Hepatocyte (in vitro differentiated cells): ENCODE measurements at regions not wholly inside any gene's neighbourhood (a gene's known extent, or its start where the extent isn't known, plus 50 kb on each side); places are given as distances from the start of the nearest gene placed in this dataset.

Source experiments
- DNase-seq: peaks from one replicate; pipeline ENCODE4 v3.0.0-alpha.2; 2016; ENCODE audit warnings: low spot score
- H2AFZ ChIP-seq: fragments of 200-600 bp; sonication (generic); 2 replicates; pipeline ENCODE4 v1.6.0; 2016; ENCODE audit warnings: antibody characterized with exemption, mild to moderate bottlenecking
- H3K27ac ChIP-seq: fragments of 200-600 bp; sonication (generic); 2 replicates; pipeline ENCODE4 v1.5.1; 2016; ENCODE audit warnings: mild to moderate bottlenecking
- H3K27me3 ChIP-seq: fragments of 200-600 bp; sonication (generic); 2 replicates; pipeline ENCODE4 v1.6.1; 2016
- H3K36me3 ChIP-seq: fragments of 200-600 bp; sonication (generic); replicated peaks from 2 replicates; pipeline ENCODE4 v1.5.1; 2016; ENCODE audit warnings: low read depth; ENCODE audit not compliant: insufficient read depth
- H3K4me1 ChIP-seq: fragments of 200-600 bp; sonication (generic); 2 replicates; pipeline ENCODE4 v1.5.1; 2016; ENCODE audit warnings: mild to moderate bottlenecking, moderate library complexity; ENCODE audit not compliant: insufficient read depth
- H3K4me2 ChIP-seq: fragments of 200-600 bp; sonication (generic); 2 replicates; pipeline ENCODE4 v1.6.0; 2016
- H3K4me3 ChIP-seq: fragments of 200-600 bp; sonication (generic); 2 replicates; pipeline ENCODE4 v1.5.1; 2016; ENCODE audit warnings: mild to moderate bottlenecking
- H3K79me2 ChIP-seq: fragments of 200-600 bp; sonication (generic); 2 replicates; pipeline ENCODE4 v1.6.0; 2017; ENCODE audit warnings: mild to moderate bottlenecking
- H3K9me2 ChIP-seq: fragments of 200-600 bp; sonication (generic); replicated peaks from 2 replicates; pipeline ENCODE4 v1.6.0; 2017; ENCODE audit warnings: mild to moderate bottlenecking; ENCODE audit not compliant: insufficient read depth
- H3K9me3 ChIP-seq: fragments of 200-600 bp; sonication (generic); 2 replicates; pipeline ENCODE4 v1.5.1; 2016; ENCODE audit warnings: low read depth, mild to moderate bottlenecking
- H4K20me1 ChIP-seq: fragments of 200-600 bp; sonication (generic); 2 replicates; pipeline ENCODE4 v1.6.0; 2016; ENCODE audit warnings: mild to moderate bottlenecking; ENCODE audit not compliant: insufficient read depth, poor library complexity, severe bottlenecking
- CTCF ChIP-seq: fragments of 200-600 bp; sonication (generic); IDR thresholded peaks from 2 replicates; pipeline ENCODE4 v1.5.1; 2016; ENCODE audit warnings: antibody characterized with exemption, mild to moderate bottlenecking; ENCODE audit not compliant: poor library complexity
- EZH2 ChIP-seq: fragments of 200-600 bp; sonication (generic); IDR thresholded peaks from 2 replicates; pipeline ENCODE4 v1.6.1; 2016; ENCODE audit warnings: antibody characterized with exemption, mild to moderate bottlenecking, borderline replicate concordance
- EZH2phosphoT487 ChIP-seq: fragments of 200-600 bp; sonication (generic); IDR thresholded peaks from one replicate; pipeline ENCODE4 v1.6.1; 2018; ENCODE audit warnings: antibody characterized with exemption, mild to moderate bottlenecking, low read depth, moderate library complexity; ENCODE audit not compliant: unreplicated experiment, severe bottlenecking
- WGBS: methylation state at CpG from one replicate; pipeline ENCODE4 v1.1.6; 2016; ENCODE audit warnings: low lambda C conversion rate; ENCODE audit errors: missing lambda C conversion rate; 5-methylcytosine and 5-hydroxymethylcytosine counted together

DNA sequence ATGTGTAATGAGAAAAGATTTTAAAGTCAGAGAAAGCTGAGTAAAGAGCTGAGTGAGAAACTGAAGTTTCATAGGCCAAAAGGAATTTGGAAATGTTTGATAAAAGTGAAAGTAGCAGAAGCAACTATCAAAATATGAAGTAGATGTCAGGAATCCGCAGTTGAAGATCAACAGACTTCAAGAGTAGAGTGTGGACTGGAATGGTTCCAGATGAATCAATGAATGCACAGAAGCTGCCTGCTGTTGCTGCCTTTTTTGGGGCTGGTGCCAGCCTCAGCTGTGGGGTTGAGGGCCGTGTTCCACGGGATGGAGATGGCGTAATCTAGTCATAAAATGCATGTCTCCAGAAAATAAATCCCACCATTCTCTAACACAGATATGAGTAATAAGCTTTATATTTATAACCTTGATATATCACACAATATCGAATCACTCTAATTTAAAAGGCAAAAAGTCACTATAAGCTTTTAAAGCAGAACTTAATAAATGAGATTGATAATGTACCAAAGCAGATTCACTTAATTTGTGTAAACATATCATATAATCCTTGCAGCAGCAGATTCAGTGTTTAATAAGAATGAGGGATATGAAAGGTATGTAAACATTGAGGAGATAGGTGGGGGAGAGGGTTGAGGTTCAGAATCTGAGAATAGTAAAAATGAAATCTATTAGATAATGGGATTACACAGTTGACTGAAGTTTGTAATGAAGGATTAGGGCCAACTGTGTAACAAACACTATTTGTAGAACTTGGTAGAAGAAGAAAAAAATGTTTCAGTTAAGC is 652.3 kb upstream of the FTMT start:
- peak overlapping the region; percentile 44 for H3K4me2 ChIP-seq
- H2AFZ ChIP-seq: no peak overlapping the region
- 81% methylated on average over 5 of the region's 5 CpGs for WGBS
- H3K4me1 ChIP-seq: no peaks in the 10 kb centered on the region
- no peak overlapping the region for H3K27ac ChIP-seq
- H3K9me3 ChIP-seq: no peaks in the 10 kb centered on the region
- DNase-seq: peak; percentile 28
- H3K36me3 ChIP-seq: no peaks in the 10 kb centered on the region
- H3K4me3 ChIP-seq: no peak overlapping the region
- H3K27me3 ChIP-seq: no peaks in the 10 kb centered on the region
- no peaks in the 10 kb centered on the region for H3K9me2 ChIP-seq
- H3K79me2 ChIP-seq: no peaks in the 10 kb centered on the region
- TF ChIP-seq EZH2phosphoT487: no peak
- TF ChIP-seq CTCF: no peak
- TF ChIP-seq EZH2: no peak
- H4K20me1 ChIP-seq: no peaks in the 10 kb centered on the region

DNA sequence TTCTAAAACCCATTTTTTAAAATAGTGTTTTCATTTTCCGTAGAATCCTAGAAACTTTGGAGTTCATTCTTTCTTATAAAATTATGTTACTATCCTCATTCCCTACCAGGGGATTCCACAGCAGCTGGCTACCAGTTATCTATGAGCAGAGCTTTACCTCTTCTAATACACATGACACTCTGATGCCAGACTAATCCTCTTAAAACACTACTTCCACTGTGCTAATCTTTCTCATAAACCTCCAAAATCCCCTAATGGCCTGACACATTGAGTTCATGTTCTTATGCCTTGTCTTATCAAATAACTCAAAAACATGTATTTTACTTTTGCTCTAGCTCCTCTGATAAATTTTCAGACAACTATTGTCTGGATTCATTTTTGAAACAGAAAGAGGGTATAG is 633.6 kb upstream of the FTMT start:
- Histone ChIP-seq H3K4me2 (no peak overlapping the region), H4K20me1 (no peaks in the 10 kb centered on the region), H3K9me3 (no peaks in the 10 kb centered on the region), H3K9me2 (no peaks in the 10 kb centered on the region), H3K4me3 (no peak overlapping the region), H3K4me1 (no peaks in the 10 kb centered on the region), H3K79me2 (no peaks in the 10 kb centered on the region), H3K27ac (no peak overlapping the region), H3K27me3 (no peaks in the 10 kb centered on the region), H2AFZ (no peak overlapping the region), H3K36me3 (no peaks in the 10 kb centered on the region)
- no peak for DNase-seq
- no peak for TF ChIP-seq CTCF
- TF ChIP-seq EZH2: no peak
- no peak for TF ChIP-seq EZH2phosphoT487
- 63% methylated on average over 1 of the region's 1 CpG for WGBS

- 86% methylated on average over 3 of the region's 3 CpGs for WGBS
- H4K20me1 ChIP-seq: no peaks in the 10 kb centered on the region
These were observed 630.2 kb upstream of the FTMT start for GRCh38 chr5:121221483-121221882.

More at GRCh38 chr5:121221483-121221882, 630.2 kb upstream of the FTMT start:
- no peak overlapping the region for H3K4me3 ChIP-seq
- no peak overlapping the region for H2AFZ ChIP-seq
- no peaks in the 10 kb centered on the region for H3K27me3 ChIP-seq
- TF ChIP-seq CTCF (no peak), EZH2 (no peak), EZH2phosphoT487 (no peak)
- no peaks in the 10 kb centered on the region for H3K4me1 ChIP-seq
- H3K36me3 ChIP-seq: no peaks in the 10 kb centered on the region
- H3K9me3 ChIP-seq: no peaks in the 10 kb centered on the region
- no peaks in the 10 kb centered on the region for H3K79me2 ChIP-seq
- no peak overlapping the region for H3K27ac ChIP-seq
- H3K4me2 ChIP-seq: no peak overlapping the region
- no peak for DNase-seq
- no peaks in the 10 kb centered on the region for H3K9me2 ChIP-seq
